Endothelial cell of umbilical vein (primary cell): ENCODE measurements at regions not wholly inside any gene's neighbourhood (a gene's known extent, or its start where the extent isn't known, plus 50 kb on each side); places are given as distances from the start of the nearest gene placed in this dataset.

Experiments
- BruUV-seq: library from RNA; stranded (reverse); fragments of 400-500 nt; replicated peaks from 2 replicates; lab custom pipeline; 2021; lab: Mats Ljungman, UMichigan
- CTCF ChIA-PET: fragments of 300-600, 350-600 bp; sonication (Branson Sonifier 250); formaldehyde crosslinking; loops from one replicate; lab custom pipeline; 2021; ENCODE audit warnings: antibody characterized with exemption, inconsistent platforms; lab: Charles Lee
- POLR2A ChIA-PET: fragments of 300-600, 350-600 bp; sonication (Branson Sonifier 250); formaldehyde crosslinking; loops from one replicate; lab custom pipeline; 2021; ENCODE audit warnings: antibody characterized with exemption, inconsistent platforms; lab: Charles Lee
- DNase-seq: peaks from one replicate; pipeline ENCODE4 v3.0.0-alpha.2; 2011; ENCODE audit warnings: low read depth, low spot score
- FAIRE-seq: peaks from 2 replicates; lab custom pipeline; 2011; peaks lifted over from hg19 to GRCh38; lab: Jason Lieb, UNC
- H2AFZ ChIP-seq: 2 replicates; pipeline ENCODE4 v1.6.0; 2012; ENCODE audit warnings: low read depth, low read length, control low read depth, inconsistent platforms
- H3K27ac ChIP-seq: 2 replicates; pipeline ENCODE4 v1.5.1; 2011; ENCODE audit warnings: low read depth, mild to moderate bottlenecking, control low read depth, low read length, moderate library complexity; ENCODE audit not compliant: insufficient read depth
- H3K27me3 ChIP-seq, 2 experiments: 2 replicates each; pipeline versions ENCODE4 v1.6.0 to v1.6.1; 2011; ENCODE audit warnings: low read length in 2 of 2, mixed read lengths in 1 of 2; ENCODE audit not compliant: control insufficient read depth in 2 of 2, insufficient read depth in 2 of 2
- H3K36me3 ChIP-seq, 2 experiments: 2 replicates in 1 of 2; 3 replicates in 1 of 2; pipeline ENCODE4 v1.5.1; 2011; ENCODE audit warnings: low read length in 2 of 2, mild to moderate bottlenecking in 1 of 2, moderate library complexity in 1 of 2; ENCODE audit not compliant: control insufficient read depth in 2 of 2, insufficient read depth in 2 of 2; ENCODE audit errors: extremely low read depth in 1 of 2
- H3K4me1 ChIP-seq: 3 replicates; pipeline ENCODE4 v1.5.1; 2011; ENCODE audit warnings: mild to moderate bottlenecking, low read length; ENCODE audit not compliant: control insufficient read depth, insufficient read depth; ENCODE audit errors: extremely low read depth
- H3K4me2 ChIP-seq: 2 replicates; pipeline ENCODE4 v1.6.1; 2011; ENCODE audit warnings: low read length, control low read depth, mixed read lengths; ENCODE audit not compliant: insufficient read depth
- H3K4me3 ChIP-seq, 3 experiments: fragments of 200-600 bp in 1 of 3; sonication (generic), shearing (Covaris generic) in 1 of 3; replicated peaks in 1 of 3; 2 replicates each; pipeline ENCODE4 v1.5.1; 2011 to 2016; ENCODE audit warnings: control low read depth in 3 of 3, low read length in 3 of 3, mild to moderate bottlenecking in 2 of 3, inconsistent platforms in 1 of 3, low read depth in 1 of 3, moderate library complexity in 1 of 3; ENCODE audit not compliant: insufficient read depth in 1 of 3
- H3K79me2 ChIP-seq: 2 replicates; pipeline ENCODE4 v1.6.0; 2012; ENCODE audit warnings: low read length, inconsistent platforms; ENCODE audit not compliant: control insufficient read depth, insufficient read depth
- H3K9ac ChIP-seq: replicated peaks from 2 replicates; pipeline ENCODE3; 2011; ENCODE audit warnings: low read length, control low read depth; ENCODE audit not compliant: insufficient read depth; ENCODE audit errors: extremely low read depth
- H3K9me1 ChIP-seq: replicated peaks from 3 replicates; pipeline ENCODE4 v1.6.0; 2011; ENCODE audit warnings: mild to moderate bottlenecking, low read length; ENCODE audit not compliant: control insufficient read depth, insufficient read depth; ENCODE audit errors: extremely low read depth
- H3K9me3 ChIP-seq: replicated peaks from 2 replicates; pipeline ENCODE4 v1.5.1; 2012; ENCODE audit warnings: low read length, inconsistent platforms; ENCODE audit not compliant: control insufficient read depth, insufficient read depth
- H4K20me1 ChIP-seq: replicated peaks from 2 replicates; pipeline ENCODE3; 2011; ENCODE audit warnings: mild to moderate bottlenecking, low read length; ENCODE audit not compliant: control insufficient read depth, insufficient read depth; ENCODE audit errors: extremely low read depth
- EZH2 ChIP-seq: IDR thresholded peaks from 2 replicates; pipeline ENCODE4 v1.6.1; 2012; ENCODE audit warnings: borderline replicate concordance, low read depth, mild to moderate bottlenecking, moderate library complexity, low read length, inconsistent platforms; ENCODE audit not compliant: severe bottlenecking
- FOS ChIP-seq: IDR thresholded peaks from 2 replicates; pipeline ENCODE4 v1.6.1; 2011; ENCODE audit warnings: mild to moderate bottlenecking, low read length, moderate library complexity, borderline replicate concordance; ENCODE audit not compliant: insufficient read depth
- GATA2 ChIP-seq: IDR thresholded peaks from 2 replicates; pipeline ENCODE4 v1.7.0; 2011; ENCODE audit warnings: low read depth, mild to moderate bottlenecking, moderate library complexity, mixed read lengths, low read length; ENCODE audit not compliant: insufficient read length, insufficient read depth
- JUN ChIP-seq: IDR thresholded peaks from 2 replicates; pipeline ENCODE4 v1.6.1; 2011; ENCODE audit warnings: borderline replicate concordance, low read depth; ENCODE audit not compliant: insufficient read length, insufficient read depth
- MYC ChIP-seq: IDR thresholded peaks from one replicate; pipeline ENCODE4 v1.6.1; 2011; ENCODE audit warnings: mild to moderate bottlenecking, low read depth, low read length
- POLR2A ChIP-seq: IDR thresholded peaks from 2 replicates; pipeline ENCODE4 v1.6.1; 2012; ENCODE audit warnings: low read depth, mild to moderate bottlenecking, control low read depth, low read length
- POLR2AphosphoS5 ChIP-seq: IDR thresholded peaks from 2 replicates; pipeline ENCODE4 v1.6.1; 2012; ENCODE audit warnings: low read depth, mild to moderate bottlenecking, control low read depth, low read length, moderate library complexity; ENCODE audit not compliant: insufficient read depth
- dilution Hi-C: fragments of 300-500 bp; cut with MboI; formaldehyde crosslinking; loops from one replicate; pipeline ENCODE4 v1.15.0; 2019; ENCODE audit warnings: low sequenced_read_pairs; ENCODE audit not compliant: extremely low pct_ligation_motif_present
- intact Hi-C: fragments of 100-400 bp; cut with micrococcal nuclease; formaldehyde crosslinking; loops from one replicate; pipeline ENCODE4 v1.10.0; 2022
- TF ChIP-seq, protein P1 (sequence below): IDR thresholded peaks from 2 replicates; pipeline ENCODE4 v1.6.1; 2011; ENCODE audit not compliant: insufficient read depth, insufficient read length
- TF ChIP-seq, protein P2 (sequence below), 2 donors: IDR thresholded peaks; 1 replicate in 1 of 2; 2 replicates in 1 of 2; pipeline ENCODE4 v1.5.1; 2011; ENCODE audit warnings: low read length in 2 of 2, mild to moderate bottlenecking in 2 of 2, moderate library complexity in 2 of 2, control low read depth in 1 of 2, inconsistent platforms in 1 of 2, low read depth in 1 of 2; ENCODE audit not compliant: insufficient read depth in 1 of 2; ENCODE audit errors: extremely low read depth in 1 of 2

DNA sequence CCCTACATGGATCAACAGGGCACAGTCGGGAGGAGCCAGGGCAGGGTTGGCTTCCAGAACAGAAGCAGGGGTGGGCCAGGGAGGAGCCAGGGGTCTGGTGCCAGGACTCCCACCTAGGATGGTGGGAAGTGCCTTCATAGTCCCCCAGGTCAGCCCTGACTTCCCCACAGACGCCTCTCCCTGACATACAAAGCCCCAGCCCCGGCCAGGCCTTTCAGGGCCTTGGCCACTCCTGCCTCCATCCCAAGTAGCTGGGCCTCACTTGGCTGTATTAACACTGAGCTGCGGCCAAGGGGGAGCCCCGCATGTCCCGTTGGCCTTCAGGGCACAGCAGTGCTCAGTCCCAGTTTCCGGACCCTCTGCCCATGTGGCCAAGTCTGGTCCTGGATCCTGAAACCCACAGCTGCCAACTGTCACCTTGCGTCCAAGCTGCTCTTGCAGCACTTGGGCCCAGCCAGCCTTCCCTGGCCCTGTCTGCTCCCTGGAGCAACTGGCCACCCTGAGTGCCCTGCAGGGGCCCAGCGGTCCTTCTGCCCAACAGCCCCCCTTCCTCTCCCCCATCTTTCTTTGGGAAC is 627.8 kb downstream of the MATN1 start:
- intact Hi-C loops (no loop called here), dilution Hi-C loops (loop anchor here (25.0 kb wide), 1 partner anchor 858 kb away; the partner anchor contains the start of genes MECR and PTPRU)
- no peak overlapping the region for H3K4me2 ChIP-seq
- no peaks in the 10 kb centered on the region for H3K79me2 ChIP-seq
- FAIRE-seq (no peak), DNase-seq (no peak)
- no peak for TF ChIP-seq POLR2A
- TF ChIP-seq GATA2, result no peak
- no peak for TF ChIP-seq EZH2
- no TSS peak for BruUV-seq
- no peak overlapping the region for H3K4me3 ChIP-seq
- H3K9me3 ChIP-seq, result no peaks in the 10 kb centered on the region
- POLR2A ChIA-PET, result no interaction called here
- no peaks in the 10 kb centered on the region for H3K27me3 ChIP-seq
- no peaks in the 10 kb centered on the region for H3K4me1 ChIP-seq
- H3K27ac ChIP-seq, result no peak overlapping the region
- no peaks in the 10 kb centered on the region for H3K36me3 ChIP-seq
- no peak overlapping the region for H3K9ac ChIP-seq
- no peaks in the 10 kb centered on the region for H4K20me1 ChIP-seq
- no peaks in the 10 kb centered on the region for H3K9me1 ChIP-seq
- CTCF ChIA-PET, result no interaction called here
- no peak overlapping the region for H2AFZ ChIP-seq

DNA sequence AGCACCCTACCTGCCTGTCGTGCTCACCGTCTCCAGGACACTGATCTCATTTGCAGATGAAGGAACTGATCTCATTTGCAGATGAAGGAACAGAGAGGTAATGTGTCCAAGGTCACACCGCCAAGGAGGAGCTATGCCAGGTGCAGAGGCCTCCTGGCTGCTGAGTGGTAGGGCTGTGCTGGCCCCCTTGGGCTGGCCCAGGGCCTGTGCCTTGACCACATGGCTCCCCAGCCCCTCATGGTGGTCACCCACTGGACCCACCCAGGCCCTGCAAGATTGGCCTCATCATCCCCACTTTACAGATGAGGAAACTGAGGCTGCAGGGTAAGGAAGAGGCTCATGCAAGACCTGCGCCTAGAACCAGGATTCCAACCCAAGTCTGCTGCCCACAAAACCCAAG is 628.3 kb downstream of the MATN1 start:
- no peak overlapping the region for H3K4me3 ChIP-seq
- no peak overlapping the region for H3K9ac ChIP-seq
- BruUV-seq, result no TSS peak
- H2AFZ ChIP-seq, result no peak overlapping the region
- intact Hi-C loops (no loop called here), dilution Hi-C loops (loop anchor here (25.0 kb wide), 1 partner anchor 858 kb away; the partner anchor contains the start of genes MECR and PTPRU)
- H3K4me2 ChIP-seq, result no peak overlapping the region
- TF ChIP-seq, protein P1, sequence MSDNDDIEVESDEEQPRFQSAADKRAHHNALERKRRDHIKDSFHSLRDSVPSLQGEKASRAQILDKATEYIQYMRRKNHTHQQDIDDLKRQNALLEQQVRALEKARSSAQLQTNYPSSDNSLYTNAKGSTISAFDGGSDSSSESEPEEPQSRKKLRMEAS, result no peak
- TF ChIP-seq FOS, result no peak
- TF ChIP-seq POLR2AphosphoS5, result no peak
- TF ChIP-seq POLR2A, result no peak
- TF ChIP-seq, protein P2, sequence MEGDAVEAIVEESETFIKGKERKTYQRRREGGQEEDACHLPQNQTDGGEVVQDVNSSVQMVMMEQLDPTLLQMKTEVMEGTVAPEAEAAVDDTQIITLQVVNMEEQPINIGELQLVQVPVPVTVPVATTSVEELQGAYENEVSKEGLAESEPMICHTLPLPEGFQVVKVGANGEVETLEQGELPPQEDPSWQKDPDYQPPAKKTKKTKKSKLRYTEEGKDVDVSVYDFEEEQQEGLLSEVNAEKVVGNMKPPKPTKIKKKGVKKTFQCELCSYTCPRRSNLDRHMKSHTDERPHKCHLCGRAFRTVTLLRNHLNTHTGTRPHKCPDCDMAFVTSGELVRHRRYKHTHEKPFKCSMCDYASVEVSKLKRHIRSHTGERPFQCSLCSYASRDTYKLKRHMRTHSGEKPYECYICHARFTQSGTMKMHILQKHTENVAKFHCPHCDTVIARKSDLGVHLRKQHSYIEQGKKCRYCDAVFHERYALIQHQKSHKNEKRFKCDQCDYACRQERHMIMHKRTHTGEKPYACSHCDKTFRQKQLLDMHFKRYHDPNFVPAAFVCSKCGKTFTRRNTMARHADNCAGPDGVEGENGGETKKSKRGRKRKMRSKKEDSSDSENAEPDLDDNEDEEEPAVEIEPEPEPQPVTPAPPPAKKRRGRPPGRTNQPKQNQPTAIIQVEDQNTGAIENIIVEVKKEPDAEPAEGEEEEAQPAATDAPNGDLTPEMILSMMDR (IDR thresholded peaks at IDR 0.05; ENCODE audit: extremely low read depth in 1 of 2, insufficient read depth in 1 of 2, low read depth in 1 of 2, low read length in 2 of 2), result no peak
- TF ChIP-seq JUN, result no peak
- no peak for TF ChIP-seq GATA2
- TF ChIP-seq MYC, result no peak
- TF ChIP-seq EZH2, result no peak
- H3K9me3 ChIP-seq, result no peaks in the 10 kb centered on the region
- no peaks in the 10 kb centered on the region for H3K79me2 ChIP-seq
- CTCF ChIA-PET, result no interaction called here
- DNase-seq (no peak), FAIRE-seq (no peak)
- no peaks in the 10 kb centered on the region for H3K4me1 ChIP-seq
- POLR2A ChIA-PET, result no interaction called here
- H3K27me3 ChIP-seq, result no peaks in the 10 kb centered on the region
- no peaks in the 10 kb centered on the region for H3K9me1 ChIP-seq
- H3K36me3 ChIP-seq, result no peaks in the 10 kb centered on the region
- no peak overlapping the region for H3K27ac ChIP-seq
- no peaks in the 10 kb centered on the region for H4K20me1 ChIP-seq
